GM10266 (cell line): ENCODE measurements at regions not wholly inside any gene's neighbourhood (a gene's known extent, or its start where the extent isn't known, plus 50 kb on each side); places are given as distances from the start of the nearest gene placed in this dataset.

Experiments used
- DNase-seq: peaks from one replicate; pipeline ENCODE4 v3.0.0; 2012; ENCODE audit errors: extremely low spot score
- TF ChIP-seq, protein P1 (sequence below): IDR thresholded peaks from 2 replicates; pipeline ENCODE4 v1.5.1; 2012; ENCODE audit warnings: mild to moderate bottlenecking, low read depth; ENCODE audit not compliant: control insufficient read depth, insufficient read depth; ENCODE audit errors: missing control alignments

DNA sequence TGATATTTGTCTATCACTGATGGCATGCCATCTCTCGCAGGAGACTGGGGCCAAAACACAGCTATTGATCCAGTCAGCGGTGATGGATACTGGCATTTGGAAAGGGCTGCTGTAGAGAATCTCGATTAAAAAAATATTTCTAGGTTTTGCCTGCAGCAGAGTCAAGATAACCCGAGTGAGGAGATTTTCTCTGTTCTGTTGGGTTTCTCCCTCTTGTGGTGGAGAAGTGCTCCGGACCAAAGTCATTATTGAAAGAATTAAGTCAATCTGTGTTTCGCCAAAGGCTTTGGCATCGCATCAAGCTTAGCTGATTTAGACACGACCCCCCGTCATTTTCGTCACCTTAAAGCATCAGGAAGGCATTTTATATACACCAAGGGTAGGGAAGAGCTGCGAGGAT is 97.1 kb upstream of the IRX2 start:
- DNase-seq, result no peak
- TF ChIP-seq, protein P1, sequence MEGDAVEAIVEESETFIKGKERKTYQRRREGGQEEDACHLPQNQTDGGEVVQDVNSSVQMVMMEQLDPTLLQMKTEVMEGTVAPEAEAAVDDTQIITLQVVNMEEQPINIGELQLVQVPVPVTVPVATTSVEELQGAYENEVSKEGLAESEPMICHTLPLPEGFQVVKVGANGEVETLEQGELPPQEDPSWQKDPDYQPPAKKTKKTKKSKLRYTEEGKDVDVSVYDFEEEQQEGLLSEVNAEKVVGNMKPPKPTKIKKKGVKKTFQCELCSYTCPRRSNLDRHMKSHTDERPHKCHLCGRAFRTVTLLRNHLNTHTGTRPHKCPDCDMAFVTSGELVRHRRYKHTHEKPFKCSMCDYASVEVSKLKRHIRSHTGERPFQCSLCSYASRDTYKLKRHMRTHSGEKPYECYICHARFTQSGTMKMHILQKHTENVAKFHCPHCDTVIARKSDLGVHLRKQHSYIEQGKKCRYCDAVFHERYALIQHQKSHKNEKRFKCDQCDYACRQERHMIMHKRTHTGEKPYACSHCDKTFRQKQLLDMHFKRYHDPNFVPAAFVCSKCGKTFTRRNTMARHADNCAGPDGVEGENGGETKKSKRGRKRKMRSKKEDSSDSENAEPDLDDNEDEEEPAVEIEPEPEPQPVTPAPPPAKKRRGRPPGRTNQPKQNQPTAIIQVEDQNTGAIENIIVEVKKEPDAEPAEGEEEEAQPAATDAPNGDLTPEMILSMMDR, result no peak

DNA sequence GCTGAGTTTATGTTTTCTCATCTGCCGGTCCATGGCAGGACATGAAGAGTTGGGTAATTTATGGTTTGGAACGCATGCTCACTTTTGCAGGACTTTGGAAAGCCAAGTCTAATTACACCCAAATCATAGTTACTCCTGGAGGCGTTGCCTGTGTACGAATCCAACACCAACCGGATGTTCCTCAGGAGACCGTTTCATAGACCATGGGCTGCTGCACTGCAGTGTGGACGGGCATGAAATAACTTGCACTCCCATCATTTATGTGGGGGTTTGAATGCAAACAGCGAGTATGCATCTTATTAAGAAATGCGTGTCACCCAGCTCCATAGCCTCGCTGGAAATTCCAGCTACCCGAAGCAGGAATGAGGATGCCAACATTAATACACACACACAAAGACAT is 96.1 kb upstream of the IRX2 start:
- no peak for DNase-seq
- TF ChIP-seq, protein P1, result no peak

DNA sequence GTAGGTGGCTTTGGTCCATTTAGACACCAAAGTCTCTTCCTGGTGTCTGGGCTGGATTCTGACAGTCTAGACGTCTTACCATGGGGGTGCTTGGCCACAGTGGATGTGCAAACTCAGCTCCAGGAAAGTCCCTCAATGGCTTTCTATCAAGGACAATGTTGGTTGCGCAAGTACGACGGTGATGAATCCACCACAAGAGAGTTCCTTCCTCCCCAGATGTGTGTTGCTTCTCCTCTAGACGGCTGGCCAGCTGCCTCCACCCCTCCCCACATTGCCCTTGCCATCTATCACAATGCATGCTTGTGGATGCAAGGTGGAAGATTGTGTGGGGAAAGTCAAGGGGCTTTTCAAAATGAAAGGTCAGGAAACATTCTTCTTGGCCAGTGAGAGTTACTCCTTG is 89.7 kb upstream of the IRX2 start:
- DNase-seq, result no peak
- TF ChIP-seq, protein P1, result no peak

DNA sequence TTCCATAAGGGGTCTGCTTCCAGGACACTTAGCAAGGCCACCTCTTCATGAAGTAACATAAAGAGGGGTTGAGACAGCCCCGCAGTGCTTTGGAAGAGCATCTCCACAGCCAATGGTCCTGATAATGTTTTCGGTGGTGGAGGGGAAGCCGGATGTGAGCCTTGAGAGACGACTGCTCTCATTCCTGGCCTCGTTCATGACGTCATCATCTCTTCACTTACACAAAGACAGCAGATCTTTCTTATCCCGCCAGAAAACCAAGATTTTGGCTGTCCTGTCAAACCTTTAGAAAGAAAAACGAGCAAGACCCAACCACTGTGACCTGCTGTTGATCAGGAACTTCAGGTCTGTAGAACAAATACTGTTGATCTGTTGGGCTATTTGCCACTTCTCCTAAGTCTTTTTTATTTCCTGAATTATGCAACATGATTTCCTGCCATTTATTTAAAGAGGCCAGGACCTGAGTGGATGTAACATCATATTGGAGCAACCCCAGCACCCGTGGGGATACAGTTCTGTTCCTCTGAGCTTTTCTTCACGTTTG is 89.0 kb upstream of the IRX2 start:
- DNase-seq, result no peak
- TF ChIP-seq, protein P1, result no peak

DNA sequence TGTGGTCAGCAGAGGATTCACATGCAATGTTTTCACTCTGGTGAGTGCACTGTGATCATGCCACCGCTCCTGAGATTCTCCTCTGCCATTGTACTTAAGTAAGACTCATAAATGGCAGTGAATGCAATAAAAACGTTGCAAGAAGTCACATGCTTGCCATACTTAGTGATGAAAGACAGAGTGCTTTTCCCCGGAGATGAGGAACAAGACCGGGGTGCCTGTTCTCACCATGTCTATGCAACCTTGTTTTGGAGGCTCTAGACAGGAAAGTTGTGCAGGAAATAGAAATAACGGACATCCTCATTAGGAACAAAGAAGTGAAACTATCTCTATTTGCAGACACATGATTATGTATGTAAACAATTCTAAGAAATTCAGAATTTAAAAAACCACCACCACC is 84.7 kb upstream of the IRX2 start:
- no peak for DNase-seq
- TF ChIP-seq, protein P1, result no peak

DNA sequence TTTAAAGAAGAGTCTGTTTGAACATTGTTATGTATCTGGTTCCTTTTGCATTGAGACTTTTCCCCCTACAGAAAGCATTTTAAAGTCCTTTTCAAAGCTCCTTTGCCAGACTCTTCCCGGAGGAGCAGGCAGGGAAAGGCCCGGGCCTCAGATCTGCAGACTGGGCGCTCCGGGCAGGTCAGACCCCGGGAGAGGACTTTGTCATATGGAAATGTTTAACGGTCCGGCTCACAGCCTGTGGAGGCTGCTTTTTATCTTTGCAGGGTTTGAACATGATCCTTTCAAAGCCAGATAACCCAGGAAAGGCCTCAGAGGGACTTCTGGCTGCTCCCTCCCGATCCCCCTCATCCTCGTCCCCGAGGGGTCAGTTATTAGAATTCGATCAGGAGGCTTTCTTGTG is 82.1 kb upstream of the IRX2 start:
- TF ChIP-seq, protein P1, result no peak
- DNase-seq, result no peak

DNA sequence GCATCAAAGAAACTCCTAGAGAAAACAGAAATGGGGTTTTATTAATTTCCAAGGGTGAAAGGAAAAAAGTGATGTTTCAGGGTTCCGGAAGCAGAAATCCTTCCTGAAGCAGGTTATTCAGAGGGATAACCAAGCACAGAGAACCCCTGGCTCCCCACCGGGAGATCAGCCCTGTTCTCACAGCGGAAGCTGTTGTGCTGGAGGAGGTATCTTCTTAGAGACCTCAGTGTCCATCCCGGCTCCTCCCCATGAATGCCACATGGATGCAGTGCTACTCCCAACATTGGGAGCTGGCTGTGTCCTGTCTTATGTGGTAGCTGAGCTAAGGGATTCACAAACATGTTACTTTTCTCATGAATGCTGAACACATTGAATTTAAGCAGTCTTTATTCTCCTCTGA is 80.9 kb upstream of the IRX2 start:
- TF ChIP-seq, protein P1, result no peak
- no peak for DNase-seq
